PC-9 (cell line): ENCODE measurements at regions not wholly inside any gene's neighbourhood (a gene's known extent, or its start where the extent isn't known, plus 50 kb on each side); places are given as distances from the start of the nearest gene placed in this dataset.
A peak's percentile ranks its signal among the peaks of the same experiment; 100 is the strongest.

Source experiments
- BruUV-seq: library from RNA; stranded (reverse); fragments of 400-500 nt; replicated peaks from 2 replicates; lab custom pipeline; 2021; lab: Mats Ljungman, UMichigan
- CTCF ChIA-PET: fragments of 300-600 bp; sonication (Branson Sonifier 250); formaldehyde crosslinking; loops from one replicate; lab custom pipeline; 2022; ENCODE audit warnings: antibody characterized with exemption; lab: Charles Lee
- POLR2A ChIA-PET: fragments of 300-600 bp; sonication (Branson Sonifier 250); formaldehyde crosslinking; loops from one replicate; lab custom pipeline; 2022; ENCODE audit warnings: antibody characterized with exemption; ENCODE audit not compliant: unreplicated experiment; lab: Charles Lee
- DNase-seq, 2 experiments: peaks; one replicate each; pipeline versions ENCODE4 v3.0.0 to v3.0.0-alpha.2; 2015 to 2022; ENCODE audit warnings: mixed read lengths in 1 of 2
- H2AFZ ChIP-seq: fragments of 200-600 bp; sonication (generic); 2 replicates; pipeline ENCODE4 v1.8.1; 2017; ENCODE audit warnings: antibody characterized with exemption
- H3F3A ChIP-seq: fragments of 200-600 bp; sonication (generic); 2 replicates; pipeline ENCODE4 v1.8.1; 2017; ENCODE audit warnings: antibody characterized with exemption, mild to moderate bottlenecking, low read depth; ENCODE audit not compliant: insufficient read depth
- H3K27ac ChIP-seq: fragments of 200-600 bp; sonication (generic); 2 replicates; pipeline ENCODE4 v1.6.1; 2016; ENCODE audit warnings: mixed run types
- H3K27me3 ChIP-seq: fragments of 200-600 bp; sonication (generic); 2 replicates; pipeline ENCODE4 v1.6.1; 2016; ENCODE audit warnings: low read depth, mixed run types; ENCODE audit not compliant: insufficient read depth
- H3K36me3 ChIP-seq: fragments of 200-600 bp; sonication (generic); 2 replicates; pipeline ENCODE4 v1.6.1; 2016; ENCODE audit warnings: low read depth, mixed run types
- H3K4me1 ChIP-seq: fragments of 200-600 bp; sonication (generic); replicated peaks from 2 replicates; pipeline ENCODE4 v1.6.1; 2016; ENCODE audit warnings: mixed run types; ENCODE audit not compliant: insufficient read depth
- H3K4me2 ChIP-seq: fragments of 200-600 bp; sonication (generic); 2 replicates; pipeline ENCODE4 v1.6.1; 2017; ENCODE audit warnings: mixed run types
- H3K4me3 ChIP-seq: fragments of 200-600 bp; sonication (generic); 2 replicates; pipeline ENCODE4 v1.6.1; 2016; ENCODE audit warnings: mixed run types
- H3K79me2 ChIP-seq: fragments of 200-600 bp; sonication (generic); 2 replicates; pipeline ENCODE4 v1.6.1; 2017; ENCODE audit warnings: low read depth, mixed run types
- H3K9me2 ChIP-seq: fragments of 200-600 bp; sonication (generic); 2 replicates; pipeline ENCODE4 v1.8.1; 2017; ENCODE audit warnings: mild to moderate bottlenecking; ENCODE audit not compliant: insufficient read depth
- H3K9me3 ChIP-seq: fragments of 200-600 bp; sonication (generic); 2 replicates; pipeline ENCODE4 v1.8.1; 2016; ENCODE audit warnings: low read depth; ENCODE audit not compliant: insufficient read depth
- H4K20me1 ChIP-seq: fragments of 200-600 bp; sonication (generic); 2 replicates; pipeline ENCODE4 v1.8.1; 2017; ENCODE audit not compliant: insufficient read depth
- EZH2 ChIP-seq: fragments of 200-600 bp; sonication (generic); IDR thresholded peaks from 2 replicates; pipeline ENCODE4 v1.8.0; 2017; ENCODE audit warnings: antibody characterized with exemption, low read depth
- intact Hi-C: fragments of 100-400 bp; cut with micrococcal nuclease; formaldehyde crosslinking; loops from one replicate; pipeline ENCODE4 v1.10.0; 2022; ENCODE audit not compliant: unreplicated experiment
- TF ChIP-seq, protein P1 (sequence below): fragments of 200-600 bp; sonication (generic); conservative IDR thresholded peaks from 2 replicates; pipeline ENCODE4 v1.6.1; 2017; ENCODE audit warnings: mixed run types, antibody characterized with exemption, mild to moderate bottlenecking, moderate library complexity

DNA sequence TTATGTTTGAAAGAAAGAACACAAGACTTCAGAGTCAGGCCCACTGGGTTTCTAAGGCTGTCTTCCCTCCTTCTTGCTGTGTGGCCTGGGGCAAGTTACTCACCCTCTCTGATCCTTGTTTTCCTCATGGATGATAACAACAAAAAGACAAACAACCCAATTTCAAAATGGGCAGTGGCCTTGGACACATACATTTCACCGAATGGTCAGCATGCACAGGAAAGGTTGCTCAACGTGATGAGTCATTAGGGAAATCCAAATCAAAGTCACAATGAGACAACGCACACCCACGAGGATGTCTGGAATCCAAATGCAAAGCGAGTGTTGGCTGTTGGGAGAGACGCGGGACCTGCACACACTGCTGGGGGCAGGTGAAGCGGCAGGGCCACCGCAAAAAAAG, 50.8 kb upstream of the PPP2R2C start:
- Histone ChIP-seq H3K9me3 (no peaks in the 10 kb centered on the region), H3K4me2 (no peak overlapping the region), H3K4me3 (no peak overlapping the region), H3K9me2 (no peaks in the 10 kb centered on the region), H3K4me1 (no peaks in the 10 kb centered on the region; the same call in 1 of the 2 replicates), H3F3A (no peaks in the 10 kb centered on the region), H3K79me2 (no peaks in the 10 kb centered on the region), H4K20me1 (no peaks in the 10 kb centered on the region), H3K27me3 (no peaks in the 10 kb centered on the region), H3K27ac (no peak overlapping the region), H3K36me3 (no peaks in the 10 kb centered on the region), H2AFZ (no peak overlapping the region)
- ChIA-PET CTCF (no interaction called here), POLR2A (no interaction called here)
- no TSS peak for BruUV-seq
- intact Hi-C loops, result loop anchor here (5.0 kb wide), 1 partner anchor 51 kb away; the partner anchor contains the start of gene PPP2R2C
- peak in 1 of 2 experiments; percentile 50 for DNase-seq
- no peak for TF ChIP-seq EZH2
- TF ChIP-seq, protein P1, sequence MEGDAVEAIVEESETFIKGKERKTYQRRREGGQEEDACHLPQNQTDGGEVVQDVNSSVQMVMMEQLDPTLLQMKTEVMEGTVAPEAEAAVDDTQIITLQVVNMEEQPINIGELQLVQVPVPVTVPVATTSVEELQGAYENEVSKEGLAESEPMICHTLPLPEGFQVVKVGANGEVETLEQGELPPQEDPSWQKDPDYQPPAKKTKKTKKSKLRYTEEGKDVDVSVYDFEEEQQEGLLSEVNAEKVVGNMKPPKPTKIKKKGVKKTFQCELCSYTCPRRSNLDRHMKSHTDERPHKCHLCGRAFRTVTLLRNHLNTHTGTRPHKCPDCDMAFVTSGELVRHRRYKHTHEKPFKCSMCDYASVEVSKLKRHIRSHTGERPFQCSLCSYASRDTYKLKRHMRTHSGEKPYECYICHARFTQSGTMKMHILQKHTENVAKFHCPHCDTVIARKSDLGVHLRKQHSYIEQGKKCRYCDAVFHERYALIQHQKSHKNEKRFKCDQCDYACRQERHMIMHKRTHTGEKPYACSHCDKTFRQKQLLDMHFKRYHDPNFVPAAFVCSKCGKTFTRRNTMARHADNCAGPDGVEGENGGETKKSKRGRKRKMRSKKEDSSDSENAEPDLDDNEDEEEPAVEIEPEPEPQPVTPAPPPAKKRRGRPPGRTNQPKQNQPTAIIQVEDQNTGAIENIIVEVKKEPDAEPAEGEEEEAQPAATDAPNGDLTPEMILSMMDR, result no peak

DNA sequence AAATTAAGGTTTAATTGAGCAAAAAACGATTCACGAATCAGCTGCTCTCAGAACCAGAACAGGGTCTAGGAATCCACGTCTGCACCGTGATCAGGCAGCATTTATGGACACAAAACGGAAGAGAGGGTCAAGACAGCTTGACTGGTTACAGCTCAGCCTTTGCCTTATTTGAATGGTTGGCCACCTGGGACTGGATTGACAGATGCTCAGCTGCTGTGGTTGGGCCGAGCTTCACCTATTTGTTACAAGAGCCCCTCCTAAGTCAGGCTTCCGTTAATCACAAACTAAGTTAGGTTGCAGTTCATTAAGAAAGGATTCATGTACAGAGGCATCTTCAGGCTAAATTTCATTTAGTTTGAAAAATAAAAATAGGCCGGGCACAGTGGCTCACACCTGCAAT, 50.6 kb upstream of the MAN2B2 start:
- intact Hi-C loops, result loop anchor here (5.0 kb wide), 1 partner anchor 52 kb away; the partner anchor contains the start of gene PPP2R2C
- Histone ChIP-seq H3K27ac (no peak overlapping the region), H3K9me3 (no peaks in the 10 kb centered on the region), H3K4me2 (no peak overlapping the region), H2AFZ (no peak overlapping the region), H3K27me3 (no peaks in the 10 kb centered on the region), H3K36me3 (no peaks in the 10 kb centered on the region), H3K4me1 (no peaks in the 10 kb centered on the region; the same call in 1 of the 2 replicates), H3K9me2 (no peaks in the 10 kb centered on the region), H4K20me1 (no peaks in the 10 kb centered on the region), H3K4me3 (no peak overlapping the region), H3K79me2 (no peaks in the 10 kb centered on the region), H3F3A (no peaks in the 10 kb centered on the region)
- DNase-seq, result no peak
- TF ChIP-seq EZH2, result no peak
- TF ChIP-seq, protein P1, result no peak
- BruUV-seq, result no TSS peak
- ChIA-PET POLR2A (no interaction called here), CTCF (no interaction called here)
